Dendritic cell treated with granulocyte-macrophage colony-stimulating factor and Interleukin-4, amounts not matched to agents 40 ng/mL and 50 ng/mL, for 4 days (primary cell): ENCODE measurements at regions not wholly inside any gene's neighbourhood (a gene's known extent, or its start where the extent isn't known, plus 50 kb on each side); places are given as distances from the start of the nearest gene placed in this dataset.

ENCODE experiments used
- H3K27ac Mint-ChIP-seq: one replicate; pipeline ENCODE4 v1.8.0; 2022; ENCODE audit warnings: mild to moderate bottlenecking, mixed read lengths
- H3K27me3 Mint-ChIP-seq: one replicate; pipeline ENCODE4 v1.8.0; 2022; ENCODE audit warnings: mild to moderate bottlenecking, mixed read lengths
- H3K36me3 Mint-ChIP-seq: one replicate; pipeline ENCODE4 v1.8.0; 2022; ENCODE audit warnings: low read depth, mixed read lengths
- H3K4me1 Mint-ChIP-seq: one replicate; pipeline ENCODE4 v1.8.0; 2022; ENCODE audit warnings: low read depth, mixed read lengths
- H3K4me3 Mint-ChIP-seq: one replicate; pipeline ENCODE4 v1.8.0; 2022; ENCODE audit warnings: mild to moderate bottlenecking, moderate library complexity, mixed read lengths
- H3K9me3 Mint-ChIP-seq: one replicate; pipeline ENCODE4 v1.8.0; 2022; ENCODE audit warnings: mixed read lengths
- intact Hi-C: fragments of 100-400 bp; cut with micrococcal nuclease; formaldehyde crosslinking; loops from one replicate; pipeline ENCODE4 v1.15.0; 2022

- Mint-ChIP-seq H3K9me3 (peaks cover 28% of the 10 kb centered on the region), H3K4me3 (no peak overlapping the region), H3K4me1 (no peaks in the 10 kb centered on the region), H3K36me3 (no peaks in the 10 kb centered on the region), H3K27me3 (no peaks in the 10 kb centered on the region), H3K27ac (no peak overlapping the region)
- intact Hi-C loops = no loop called here
These were observed 131.7 kb upstream of the THBS2 start for GRCh38 chr6:169385237-169385880.

GRCh38 chr6:169384291-169384690 is 130.6 kb upstream of the THBS2 start:
- Mint-ChIP-seq H3K4me1 (no peaks in the 10 kb centered on the region), H3K9me3 (peaks cover 20% of the 10 kb centered on the region), H3K4me3 (no peak overlapping the region), H3K36me3 (no peaks in the 10 kb centered on the region), H3K27me3 (no peaks in the 10 kb centered on the region), H3K27ac (no peak overlapping the region)
- intact Hi-C loops = no loop called here

DNA sequence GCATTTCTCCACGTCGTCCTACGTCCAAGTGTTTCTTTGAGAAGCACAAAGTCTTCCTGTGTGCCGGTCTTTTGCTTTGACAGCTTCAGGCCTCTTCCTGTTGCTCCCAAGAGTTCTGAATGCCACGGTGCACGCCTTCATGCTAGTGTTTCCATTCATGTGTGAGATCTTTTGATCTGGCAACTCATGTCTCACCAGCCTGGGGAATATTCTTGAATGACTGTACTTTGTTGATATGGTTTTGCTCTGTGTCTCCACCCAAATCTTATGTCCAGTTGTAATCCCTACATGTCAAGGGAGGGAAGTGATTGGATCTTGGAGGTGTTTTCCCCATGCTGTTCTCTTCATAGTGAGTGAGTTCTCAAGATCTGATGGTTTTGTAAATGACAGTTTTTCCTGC is 129.6 kb upstream of the THBS2 start:
- intact Hi-C loops = no loop called here
- Mint-ChIP-seq H3K9me3 (peaks cover 20% of the 10 kb centered on the region), H3K4me3 (no peak overlapping the region), H3K36me3 (no peaks in the 10 kb centered on the region), H3K27ac (no peak overlapping the region), H3K4me1 (no peaks in the 10 kb centered on the region), H3K27me3 (no peaks in the 10 kb centered on the region)

- Mint-ChIP-seq H3K9me3 (peaks cover 20% of the 10 kb centered on the region), H3K36me3 (no peaks in the 10 kb centered on the region), H3K27me3 (no peaks in the 10 kb centered on the region), H3K4me1 (no peaks in the 10 kb centered on the region), H3K4me3 (no peak overlapping the region), H3K27ac (no peak overlapping the region)
- intact Hi-C loops = no loop called here
These were observed 129.1 kb upstream of the THBS2 start for GRCh38 chr6:169382735-169383134.

- H3K27ac Mint-ChIP-seq = no peak overlapping the region
- H3K9me3 Mint-ChIP-seq = peaks cover 25% of the 10 kb centered on the region
- H3K4me3 Mint-ChIP-seq = no peak overlapping the region
- intact Hi-C loops = no loop called here
- H3K4me1 Mint-ChIP-seq = no peaks in the 10 kb centered on the region
- no peaks in the 10 kb centered on the region for H3K27me3 Mint-ChIP-seq
- H3K36me3 Mint-ChIP-seq = no peaks in the 10 kb centered on the region
These were observed 128.3 kb upstream of the THBS2 start for GRCh38 chr6:169381988-169382387.

DNA sequence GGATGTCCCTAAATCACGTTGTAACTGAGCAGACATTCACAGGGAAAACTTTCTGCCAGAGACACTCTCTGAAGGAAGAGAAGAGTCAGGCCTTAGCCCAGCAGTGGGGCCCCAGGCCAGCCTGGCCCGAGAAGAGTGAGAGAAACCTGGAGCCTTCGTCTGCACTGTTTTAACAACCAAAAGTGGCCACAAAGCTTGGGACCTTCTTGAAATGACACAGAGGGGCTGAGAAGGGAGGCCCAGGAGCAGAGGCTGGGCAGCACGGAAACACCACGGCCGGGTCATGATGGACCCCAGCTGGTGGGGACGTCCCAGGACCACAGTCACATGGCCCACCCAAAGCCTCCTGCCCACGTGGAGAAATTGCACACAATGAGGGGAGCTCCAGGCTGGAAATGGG is 126.8 kb upstream of the THBS2 start:
- H3K9me3 Mint-ChIP-seq = peaks cover 40% of the 10 kb centered on the region
- H3K27ac Mint-ChIP-seq = no peak overlapping the region
- intact Hi-C loops = no loop called here
- no peak overlapping the region for H3K4me3 Mint-ChIP-seq
- H3K27me3 Mint-ChIP-seq = no peaks in the 10 kb centered on the region
- H3K36me3 Mint-ChIP-seq = no peaks in the 10 kb centered on the region
- no peaks in the 10 kb centered on the region for H3K4me1 Mint-ChIP-seq

- intact Hi-C loops = no loop called here
- Mint-ChIP-seq H3K36me3 (no peaks in the 10 kb centered on the region), H3K27ac (no peak overlapping the region), H3K4me1 (no peaks in the 10 kb centered on the region), H3K9me3 (peaks cover 45% of the 10 kb centered on the region), H3K27me3 (no peaks in the 10 kb centered on the region), H3K4me3 (no peak overlapping the region)
These were observed 125.9 kb upstream of the THBS2 start for GRCh38 chr6:169379495-169380070.

- intact Hi-C loops = no loop called here
- H3K36me3 Mint-ChIP-seq = no peaks in the 10 kb centered on the region
- no peak overlapping the region for H3K4me3 Mint-ChIP-seq
- no peaks in the 10 kb centered on the region for H3K27me3 Mint-ChIP-seq
- H3K27ac Mint-ChIP-seq = no peak overlapping the region
- no peaks in the 10 kb centered on the region for H3K4me1 Mint-ChIP-seq
- H3K9me3 Mint-ChIP-seq = peaks cover 45% of the 10 kb centered on the region
These were observed 125.2 kb upstream of the THBS2 start for GRCh38 chr6:169378620-169379381.

- no peaks in the 10 kb centered on the region for H3K4me1 Mint-ChIP-seq
- H3K36me3 Mint-ChIP-seq = no peaks in the 10 kb centered on the region
- intact Hi-C loops = no loop called here
- no peak overlapping the region for H3K27ac Mint-ChIP-seq
- H3K4me3 Mint-ChIP-seq = no peak overlapping the region
- no peaks in the 10 kb centered on the region for H3K27me3 Mint-ChIP-seq
- H3K9me3 Mint-ChIP-seq = peaks cover 45% of the 10 kb centered on the region
These were observed 122.8 kb upstream of the THBS2 start for GRCh38 chr6:169376458-169376857.

DNA sequence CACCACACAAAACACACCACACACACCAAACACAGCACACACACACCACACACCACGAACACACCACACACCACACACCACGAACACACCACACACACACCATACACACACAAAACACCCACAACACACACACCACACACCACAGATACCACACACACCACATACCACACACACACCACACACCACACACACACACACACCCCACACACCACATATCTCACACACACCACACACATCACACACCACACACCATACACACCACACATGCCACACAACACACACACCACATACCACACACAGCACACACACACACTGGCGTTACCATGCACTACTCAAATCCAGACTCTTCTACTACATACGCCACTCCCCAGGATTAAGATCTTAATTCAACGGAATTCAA is 118.9 kb upstream of the THBS2 start:
- Mint-ChIP-seq H3K27ac (no peak overlapping the region), H3K4me1 (no peaks in the 10 kb centered on the region), H3K36me3 (no peaks in the 10 kb centered on the region), H3K27me3 (peaks cover 1% of the 10 kb centered on the region), H3K9me3 (peaks cover 25% of the 10 kb centered on the region), H3K4me3 (no peak overlapping the region)
- intact Hi-C loops = no loop called here

DNA sequence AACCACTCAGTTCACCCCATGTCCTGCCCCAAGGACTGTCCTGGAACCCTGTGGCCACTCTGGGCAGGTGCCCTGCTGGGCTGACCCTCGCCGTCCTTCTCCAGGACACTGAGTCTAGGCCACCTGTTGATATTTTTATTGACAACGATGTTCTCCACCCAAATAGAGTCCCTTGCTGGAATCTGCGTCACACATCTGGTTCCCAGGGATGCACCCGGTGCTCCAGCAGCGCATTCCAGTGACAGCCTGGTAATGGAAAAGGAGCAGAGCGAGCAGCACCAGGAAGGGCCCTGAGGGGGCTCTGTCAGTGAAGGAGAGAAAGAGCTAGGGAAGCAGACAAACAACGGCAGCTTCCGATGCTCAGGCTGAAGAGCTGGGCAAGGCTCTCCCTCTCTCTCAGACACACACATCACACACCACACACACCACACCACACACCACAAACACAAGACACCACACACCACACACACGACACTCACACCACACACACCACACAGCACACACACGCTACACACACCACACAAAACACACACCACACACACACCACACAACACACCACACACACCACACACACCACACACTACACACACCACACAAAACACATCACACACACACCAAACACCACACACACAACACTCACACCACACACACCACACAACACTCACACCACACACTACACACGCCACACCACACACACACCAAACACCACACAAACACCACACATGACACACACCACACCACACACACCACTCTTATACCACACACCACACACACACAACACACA is 117.9 kb upstream of the THBS2 start:
- peaks cover 1% of the 10 kb centered on the region for H3K27me3 Mint-ChIP-seq
- no peaks in the 10 kb centered on the region for H3K36me3 Mint-ChIP-seq
- H3K27ac Mint-ChIP-seq = no peak overlapping the region
- H3K4me3 Mint-ChIP-seq = no peak overlapping the region
- H3K4me1 Mint-ChIP-seq = no peaks in the 10 kb centered on the region
- peaks cover 16% of the 10 kb centered on the region for H3K9me3 Mint-ChIP-seq
- intact Hi-C loops = no loop called here

DNA sequence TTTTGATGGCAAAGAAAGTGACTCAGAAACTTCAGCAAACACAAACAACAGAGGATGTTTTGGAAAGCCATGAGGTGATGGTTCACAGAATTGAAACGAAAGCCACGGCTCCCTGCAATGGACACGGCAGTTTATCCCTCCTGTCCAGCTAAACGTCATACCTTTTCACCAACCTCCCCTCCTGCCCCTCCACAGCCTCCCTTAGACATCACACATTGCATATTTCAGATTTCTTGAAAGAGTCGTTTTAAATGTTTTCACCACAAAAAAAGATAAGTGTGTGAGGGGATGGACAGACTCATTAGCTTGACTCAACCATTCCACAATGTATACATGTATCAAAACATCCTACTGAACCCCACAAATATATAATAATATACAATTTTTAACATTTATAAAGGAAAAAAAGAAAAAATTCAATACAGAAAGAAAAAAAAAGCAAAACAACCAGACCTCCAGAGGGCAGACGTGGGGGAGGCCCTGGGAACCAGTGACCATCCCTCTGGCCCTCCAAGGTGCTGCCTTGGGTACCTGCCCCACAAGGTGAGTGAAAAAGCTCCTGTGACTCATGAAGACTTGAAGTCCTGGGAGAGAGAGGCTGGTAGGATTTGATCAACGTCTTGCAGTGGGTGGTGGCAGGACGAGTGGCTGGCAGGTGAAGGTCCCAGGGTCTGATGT is 117.2 kb upstream of the THBS2 start:
- intact Hi-C loops = no loop called here
- H3K27me3 Mint-ChIP-seq = peaks cover 1% of the 10 kb centered on the region
- no peaks in the 10 kb centered on the region for H3K4me1 Mint-ChIP-seq
- no peak overlapping the region for H3K27ac Mint-ChIP-seq
- H3K4me3 Mint-ChIP-seq = no peak overlapping the region
- peaks cover 8% of the 10 kb centered on the region for H3K9me3 Mint-ChIP-seq
- no peaks in the 10 kb centered on the region for H3K36me3 Mint-ChIP-seq

DNA sequence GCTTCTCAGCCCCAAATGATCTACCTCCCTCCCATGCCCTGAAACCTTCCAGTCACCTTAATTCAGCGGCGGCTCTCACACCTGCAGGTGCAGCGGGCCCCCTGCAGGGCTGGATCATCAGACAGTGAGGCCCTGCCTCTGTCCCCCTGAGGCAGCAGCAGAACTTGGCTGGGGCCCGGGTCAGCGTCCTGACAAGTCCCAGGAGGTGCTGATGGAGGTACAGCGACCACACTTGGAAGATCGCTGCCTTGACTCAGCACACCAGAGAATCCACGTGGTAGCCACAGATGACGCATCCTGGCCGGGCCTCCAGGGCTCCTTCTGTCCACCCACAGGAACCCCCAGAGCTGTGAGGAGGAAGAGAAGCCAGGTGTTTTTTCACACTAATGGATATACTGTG is 116.4 kb upstream of the THBS2 start:
- Mint-ChIP-seq H3K4me1 (no peaks in the 10 kb centered on the region), H3K4me3 (no peak overlapping the region), H3K27me3 (peaks cover 1% of the 10 kb centered on the region), H3K9me3 (peaks cover under 1% of the 10 kb centered on the region), H3K36me3 (no peaks in the 10 kb centered on the region), H3K27ac (no peak overlapping the region)
- intact Hi-C loops = no loop called here

DNA sequence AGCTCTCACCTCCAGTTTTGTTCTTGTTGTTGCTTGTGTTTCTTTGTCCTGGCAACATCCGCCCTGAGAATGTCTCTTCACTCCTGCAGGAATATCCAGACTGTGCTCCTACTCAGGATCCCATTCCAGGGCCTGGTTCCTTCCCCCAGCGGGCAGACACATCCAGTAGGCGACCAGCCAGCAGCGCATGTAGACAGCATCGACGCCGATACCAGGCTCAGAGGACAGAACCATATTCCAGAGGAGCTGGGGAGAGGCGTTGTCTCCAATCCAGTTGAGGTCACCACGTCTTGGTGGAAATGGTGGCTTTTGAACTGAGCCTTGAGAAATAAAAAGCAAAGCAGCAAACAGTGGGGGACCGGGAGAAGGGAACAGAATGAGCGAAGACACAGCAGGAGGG is 114.6 kb upstream of the THBS2 start:
- Mint-ChIP-seq H3K9me3 (no peaks in the 10 kb centered on the region), H3K36me3 (no peaks in the 10 kb centered on the region), H3K4me1 (no peaks in the 10 kb centered on the region), H3K27ac (no peak overlapping the region), H3K27me3 (peaks cover 3% of the 10 kb centered on the region), H3K4me3 (no peak overlapping the region)
- intact Hi-C loops = no loop called here
